ENCODE measurements at regions not wholly inside any gene's neighbourhood (a gene's known extent, or its start where the extent isn't known, plus 50 kb on each side); places are given as distances from the start of the nearest gene placed in this dataset.

DNA sequence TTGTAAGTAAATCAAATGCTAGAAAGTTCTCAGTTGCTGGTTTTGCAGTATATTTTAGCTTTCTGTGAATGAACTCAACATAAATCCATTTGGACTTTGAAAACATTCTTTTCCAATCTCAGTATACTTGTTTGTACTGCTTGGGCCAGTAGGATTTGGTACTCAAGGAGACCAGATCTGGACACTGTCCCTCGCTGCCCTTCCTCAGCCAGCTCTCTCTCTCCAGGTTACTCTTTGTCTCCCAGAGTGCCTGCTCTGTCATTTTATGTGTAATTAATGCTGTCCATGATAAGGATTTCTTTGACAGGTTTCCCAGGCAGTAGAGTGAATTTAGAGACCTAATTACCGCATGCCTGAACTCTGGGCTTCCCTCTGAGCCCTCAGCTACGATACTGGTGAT, 344.6 kb upstream of the SGCD start:
- TF ChIP-seq TAF1 (conservative IDR thresholded peaks at IDR 0.05) (no peak), CTCF (IDR thresholded peaks at IDR 0.05; ENCODE audit: low read depth, low read length, missing input control) (no peak), ATF3 (IDR thresholded peaks at IDR 0.05) (no peak), REST (IDR thresholded peaks at IDR 0.05) (no peak), MAX (IDR thresholded peaks at IDR 0.05) (no peak), SP1 (IDR thresholded peaks at IDR 0.05) (no peak), RAD21 (IDR thresholded peaks at IDR 0.05) (no peak), FOXA1 (IDR thresholded peaks at IDR 0.05) (no peak), NR2F2 (IDR thresholded peaks at IDR 0.05) (no peak)

Measured in liver (tissue), 3 donors.